ENCODE measurements at regions not wholly inside any gene's neighbourhood (a gene's known extent, or its start where the extent isn't known, plus 50 kb on each side); places are given as distances from the start of the nearest gene placed in this dataset.

GRCh38 chr13:59326717-59327116, 837.0 kb downstream of the DIAPH3 start (continued):
- TF ChIP-seq, protein P1, sequence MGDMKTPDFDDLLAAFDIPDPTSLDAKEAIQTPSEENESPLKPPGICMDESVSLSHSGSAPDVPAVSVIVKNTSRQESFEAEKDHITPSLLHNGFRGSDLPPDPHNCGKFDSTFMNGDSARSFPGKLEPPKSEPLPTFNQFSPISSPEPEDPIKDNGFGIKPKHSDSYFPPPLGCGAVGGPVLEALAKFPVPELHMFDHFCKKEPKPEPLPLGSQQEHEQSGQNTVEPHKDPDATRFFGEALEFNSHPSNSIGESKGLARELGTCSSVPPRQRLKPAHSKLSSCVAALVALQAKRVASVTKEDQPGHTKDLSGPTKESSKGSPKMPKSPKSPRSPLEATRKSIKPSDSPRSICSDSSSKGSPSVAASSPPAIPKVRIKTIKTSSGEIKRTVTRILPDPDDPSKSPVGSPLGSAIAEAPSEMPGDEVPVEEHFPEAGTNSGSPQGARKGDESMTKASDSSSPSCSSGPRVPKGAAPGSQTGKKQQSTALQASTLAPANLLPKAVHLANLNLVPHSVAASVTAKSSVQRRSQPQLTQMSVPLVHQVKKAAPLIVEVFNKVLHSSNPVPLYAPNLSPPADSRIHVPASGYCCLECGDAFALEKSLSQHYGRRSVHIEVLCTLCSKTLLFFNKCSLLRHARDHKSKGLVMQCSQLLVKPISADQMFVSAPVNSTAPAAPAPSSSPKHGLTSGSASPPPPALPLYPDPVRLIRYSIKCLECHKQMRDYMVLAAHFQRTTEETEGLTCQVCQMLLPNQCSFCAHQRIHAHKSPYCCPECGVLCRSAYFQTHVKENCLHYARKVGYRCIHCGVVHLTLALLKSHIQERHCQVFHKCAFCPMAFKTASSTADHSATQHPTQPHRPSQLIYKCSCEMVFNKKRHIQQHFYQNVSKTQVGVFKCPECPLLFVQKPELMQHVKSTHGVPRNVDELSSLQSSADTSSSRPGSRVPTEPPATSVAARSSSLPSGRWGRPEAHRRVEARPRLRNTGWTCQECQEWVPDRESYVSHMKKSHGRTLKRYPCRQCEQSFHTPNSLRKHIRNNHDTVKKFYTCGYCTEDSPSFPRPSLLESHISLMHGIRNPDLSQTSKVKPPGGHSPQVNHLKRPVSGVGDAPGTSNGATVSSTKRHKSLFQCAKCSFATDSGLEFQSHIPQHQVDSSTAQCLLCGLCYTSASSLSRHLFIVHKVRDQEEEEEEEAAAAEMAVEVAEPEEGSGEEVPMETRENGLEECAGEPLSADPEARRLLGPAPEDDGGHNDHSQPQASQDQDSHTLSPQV (IDR thresholded peaks at IDR 0.05), result no peak
- TF ChIP-seq EGR1 (IDR thresholded peaks at IDR 0.05; ENCODE audit: borderline replicate concordance in 1 of 2, low read depth in 2 of 2, low read length in 2 of 2), result no peak

DNA sequence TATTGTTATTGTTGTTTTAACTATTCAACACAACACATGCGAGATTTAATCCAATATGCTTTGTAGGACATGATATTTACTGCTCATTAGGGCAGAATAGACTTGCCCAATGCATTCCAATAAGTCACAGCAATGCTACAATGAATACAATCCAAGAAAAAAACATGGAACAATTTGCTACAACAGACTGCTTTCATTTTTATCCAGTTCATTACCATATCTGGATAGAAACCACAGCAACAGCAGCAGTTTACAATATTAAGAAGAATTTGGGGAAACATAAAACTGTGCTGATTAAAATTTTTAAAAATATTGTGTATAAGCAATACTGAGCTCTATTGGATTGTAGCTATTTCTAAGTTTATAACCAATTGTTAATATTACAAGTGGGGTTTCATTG, 833.0 kb downstream of the DIAPH3 start:
- Histone ChIP-seq H3K9me3 (replicated peaks; ENCODE audit: control insufficient read depth, insufficient read depth, low read length) (no peaks in the 10 kb centered on the region), H3K27me3 (replicated peaks in 1 of 2; ENCODE audit: control insufficient read depth in 2 of 2, insufficient read depth in 2 of 2, low read length in 1 of 2) (no peaks in the 10 kb centered on the region), H3K4me3 (no peak overlapping the region), H3K9ac (ENCODE audit: control insufficient read depth, insufficient read depth, low read length) (no peak overlapping the region), H3K79me2 (ENCODE audit: control insufficient read depth, insufficient read depth, low read length) (no peaks in the 10 kb centered on the region), H2AFZ (ENCODE audit: control insufficient read depth, low read depth, low read length) (no peak overlapping the region), H3K4me2 (ENCODE audit: control insufficient read depth, insufficient read depth) (no peak overlapping the region), H3K36me3 (ENCODE audit: control insufficient read depth in 2 of 2, insufficient read depth in 2 of 2, low read length in 1 of 2) (no peaks in the 10 kb centered on the region), H3K4me1 (ENCODE audit: control insufficient read depth, insufficient read depth, low read length) (no peaks in the 10 kb centered on the region), H4K20me1 (ENCODE audit: control insufficient read depth, insufficient read depth) (no peaks in the 10 kb centered on the region), H3K27ac (ENCODE audit: control insufficient read depth, insufficient read depth) (no peak overlapping the region)
- FAIRE-seq (no peak), ATAC-seq (no peak), DNase-seq (ENCODE audit: low read depth, low spot score) (no peak)
- no TSS peak for BruUV-seq (replicated peaks)
- in situ Hi-C loops (cut with MboI) (no loop called here), intact Hi-C loops (cut with micrococcal nuclease; ENCODE audit: unreplicated experiment) (no loop called here)
- SMC1A ChIA-PET (ENCODE audit: uncharacterized antibody, unreplicated experiment), result interaction anchor here (1.0 kb wide), 1 partner anchor 16 kb away, joined by 3 read pairs; no protein-coding TSS in a partner anchor
- RAD21 ChIA-PET (ENCODE audit: unreplicated experiment), result no interaction called here
- 0% methylated on average over 1 of the region's 1 CpG for WGBS (ENCODE audit: insufficient coverage, insufficient replicate concordance, low lambda C conversion rate, missing lambda C conversion rate)
- CTCF ChIA-PET, result no interaction called here
- POLR2A ChIA-PET, result no interaction called here
- TF ChIP-seq SP1 (IDR thresholded peaks at IDR 0.05; ENCODE audit: low read depth, low read length), result no peak
- TF ChIP-seq, protein P2, sequence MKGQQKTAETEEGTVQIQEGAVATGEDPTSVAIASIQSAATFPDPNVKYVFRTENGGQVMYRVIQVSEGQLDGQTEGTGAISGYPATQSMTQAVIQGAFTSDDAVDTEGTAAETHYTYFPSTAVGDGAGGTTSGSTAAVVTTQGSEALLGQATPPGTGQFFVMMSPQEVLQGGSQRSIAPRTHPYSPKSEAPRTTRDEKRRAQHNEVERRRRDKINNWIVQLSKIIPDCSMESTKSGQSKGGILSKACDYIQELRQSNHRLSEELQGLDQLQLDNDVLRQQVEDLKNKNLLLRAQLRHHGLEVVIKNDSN (IDR thresholded peaks at IDR 0.05; ENCODE audit: borderline replicate concordance, extremely low read length, insufficient read depth, low read depth, low read length), result no peak
- TF ChIP-seq, protein P3, sequence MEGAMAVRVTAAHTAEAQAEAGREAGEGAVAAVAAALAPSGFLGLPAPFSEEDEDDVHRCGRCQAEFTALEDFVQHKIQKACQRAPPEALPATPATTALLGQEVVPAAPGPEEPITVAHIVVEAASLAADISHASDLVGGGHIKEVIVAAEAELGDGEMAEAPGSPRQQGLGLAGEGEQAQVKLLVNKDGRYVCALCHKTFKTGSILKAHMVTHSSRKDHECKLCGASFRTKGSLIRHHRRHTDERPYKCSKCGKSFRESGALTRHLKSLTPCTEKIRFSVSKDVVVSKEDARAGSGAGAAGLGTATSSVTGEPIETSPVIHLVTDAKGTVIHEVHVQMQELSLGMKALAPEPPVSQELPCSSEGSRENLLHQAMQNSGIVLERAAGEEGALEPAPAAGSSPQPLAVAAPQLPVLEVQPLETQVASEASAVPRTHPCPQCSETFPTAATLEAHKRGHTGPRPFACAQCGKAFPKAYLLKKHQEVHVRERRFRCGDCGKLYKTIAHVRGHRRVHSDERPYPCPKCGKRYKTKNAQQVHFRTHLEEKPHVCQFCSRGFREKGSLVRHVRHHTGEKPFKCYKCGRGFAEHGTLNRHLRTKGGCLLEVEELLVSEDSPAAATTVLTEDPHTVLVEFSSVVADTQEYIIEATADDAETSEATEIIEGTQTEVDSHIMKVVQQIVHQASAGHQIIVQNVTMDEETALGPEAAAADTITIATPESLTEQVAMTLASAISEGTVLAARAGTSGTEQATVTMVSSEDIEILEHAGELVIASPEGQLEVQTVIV (IDR thresholded peaks at IDR 0.05; ENCODE audit: borderline replicate concordance, partially characterized antibody), result no peak
- TF ChIP-seq, protein P4, sequence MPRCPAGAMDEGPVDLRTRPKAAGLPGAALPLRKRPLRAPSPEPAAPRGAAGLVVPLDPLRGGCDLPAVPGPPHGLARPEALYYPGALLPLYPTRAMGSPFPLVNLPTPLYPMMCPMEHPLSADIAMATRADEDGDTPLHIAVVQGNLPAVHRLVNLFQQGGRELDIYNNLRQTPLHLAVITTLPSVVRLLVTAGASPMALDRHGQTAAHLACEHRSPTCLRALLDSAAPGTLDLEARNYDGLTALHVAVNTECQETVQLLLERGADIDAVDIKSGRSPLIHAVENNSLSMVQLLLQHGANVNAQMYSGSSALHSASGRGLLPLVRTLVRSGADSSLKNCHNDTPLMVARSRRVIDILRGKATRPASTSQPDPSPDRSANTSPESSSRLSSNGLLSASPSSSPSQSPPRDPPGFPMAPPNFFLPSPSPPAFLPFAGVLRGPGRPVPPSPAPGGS (IDR thresholded peaks at IDR 0.05; ENCODE audit: borderline replicate concordance, insufficient read depth, low read depth, low read length, poor library complexity, severe bottlenecking), result no peak
- TF ChIP-seq ZBTB33 (IDR thresholded peaks at IDR 0.05), result no peak
- TF ChIP-seq MEF2A (IDR thresholded peaks at IDR 0.05; ENCODE audit: insufficient read depth, low read depth, low read length), result no peak
- no peak for TF ChIP-seq ZZZ3 (IDR thresholded peaks at IDR 0.05; ENCODE audit: control insufficient read depth, insufficient read length, low read depth)
- no peak for TF ChIP-seq KDM1A (IDR thresholded peaks at IDR 0.05; ENCODE audit: borderline replicate concordance)
- TF ChIP-seq FOS (IDR thresholded peaks at IDR 0.05; ENCODE audit: borderline replicate concordance, extremely low read depth, insufficient read length), result no peak
